Lower leg skin (tissue), 3 donors: ENCODE measurements at regions not wholly inside any gene's neighbourhood (a gene's known extent, or its start where the extent isn't known, plus 50 kb on each side); places are given as distances from the start of the nearest gene placed in this dataset.

Experiments
- CTCF ChIP-seq, 3 donors: fragments of 450-650 bp; IDR thresholded peaks; one replicate each; pipeline ENCODE4 v1.5.1; 2016; ENCODE audit warnings: antibody characterized with exemption in 3 of 3, mild to moderate bottlenecking in 3 of 3, moderate library complexity in 2 of 3
- POLR2A ChIP-seq, 2 donors: fragments of 450-650 bp; IDR thresholded peaks; one replicate each; pipeline ENCODE4 v1.6.1; 2016 to 2017; ENCODE audit warnings: antibody characterized with exemption in 2 of 2, mild to moderate bottlenecking in 1 of 2, moderate library complexity in 1 of 2

- TF ChIP-seq CTCF (IDR thresholded peaks at IDR 0.05) (no peak), POLR2A (IDR thresholded peaks at IDR 0.05) (no peak)
These were observed 873.5 kb upstream of the TMEM132C start for GRCh38 chr12:127393465-127393864.
